Vagina (tissue), 2 donors: ENCODE measurements at regions not wholly inside any gene's neighbourhood (a gene's known extent, or its start where the extent isn't known, plus 50 kb on each side); places are given as distances from the start of the nearest gene placed in this dataset.

Experiments used
- CTCF ChIP-seq, 3 experiments: fragments of 450-650 bp in 2 of 3; fragments of 200-600 bp in 1 of 3; sonication (generic) in 1 of 3; IDR thresholded peaks; one replicate each; pipeline ENCODE4 v1.5.1; 2017 to 2019; ENCODE audit warnings: antibody characterized with exemption in 3 of 3, mild to moderate bottlenecking in 2 of 3, moderate library complexity in 2 of 3
- POLR2AphosphoS5 ChIP-seq, 2 donors: sonication (generic); formaldehyde crosslinking; IDR thresholded peaks; one replicate each; pipeline ENCODE4 v1.9.0; 2017; ENCODE audit warnings: antibody characterized with exemption in 2 of 2, mild to moderate bottlenecking in 2 of 2, low read depth in 1 of 2; ENCODE audit not compliant: insufficient read depth in 1 of 2

GRCh38 chr20:1748777-1749176, 91.2 kb upstream of the SIRPG start:
- TF ChIP-seq CTCF (IDR thresholded peaks at IDR 0.05) (no peak), POLR2AphosphoS5 (IDR thresholded peaks at IDR 0.05; ENCODE audit: insufficient read depth in 1 of 2, low read depth in 1 of 2) (no peak)
